ENCODE measurements at regions not wholly inside any gene's neighbourhood (a gene's known extent, or its start where the extent isn't known, plus 50 kb on each side); places are given as distances from the start of the nearest gene placed in this dataset.

GRCh38 chrX:5341902-5342301 lies 886.8 kb downstream of the NLGN4X start:
- BruUV-seq (replicated peaks), result no TSS peak

More at GRCh38 chrX:5341902-5342301, 886.8 kb downstream of the NLGN4X start:
- no peak for FAIRE-seq
- Histone ChIP-seq H3K79me2 (ENCODE audit: control insufficient read depth, insufficient read depth, low read length) (no peaks in the 10 kb centered on the region), H3K4me1 (ENCODE audit: control insufficient read depth, extremely low read depth, insufficient read depth, low read length) (no peaks in the 10 kb centered on the region), H3K9me3 (replicated peaks; ENCODE audit: control insufficient read depth, insufficient read depth, low read length) (no peaks in the 10 kb centered on the region), H3K36me3 (ENCODE audit: control insufficient read depth in 2 of 2, extremely low read depth in 1 of 2, insufficient read depth in 2 of 2, low read length in 2 of 2) (no peaks in the 10 kb centered on the region), H3K4me2 (ENCODE audit: insufficient read depth, low read length) (no peak overlapping the region), H3K9ac (replicated peaks; ENCODE audit: extremely low read depth, insufficient read depth, low read length) (no peak overlapping the region), H3K27me3 (ENCODE audit: control insufficient read depth in 2 of 2, insufficient read depth in 2 of 2, low read length in 2 of 2) (no peaks in the 10 kb centered on the region), H2AFZ (ENCODE audit: low read depth, low read length) (no peak overlapping the region), H3K9me1 (replicated peaks; ENCODE audit: control insufficient read depth, extremely low read depth, insufficient read depth, low read length) (no peaks in the 10 kb centered on the region), H4K20me1 (replicated peaks; ENCODE audit: control insufficient read depth, extremely low read depth, insufficient read depth, low read length) (no peaks in the 10 kb centered on the region), H3K4me3 (replicated peaks in 1 of 3; ENCODE audit: insufficient read depth in 1 of 3, low read depth in 1 of 3, low read length in 3 of 3) (no peak overlapping the region), H3K27ac (ENCODE audit: insufficient read depth, low read depth, low read length) (no peak overlapping the region)
- ChIA-PET CTCF (no interaction called here), POLR2A (no interaction called here)
- TF ChIP-seq FOS (IDR thresholded peaks at IDR 0.05; ENCODE audit: borderline replicate concordance, insufficient read depth, low read length) (no peak), CTCF (IDR thresholded peaks at IDR 0.05; ENCODE audit: extremely low read depth in 1 of 2, insufficient read depth in 1 of 2, low read depth in 1 of 2, low read length in 2 of 2) (no peak), MYC (IDR thresholded peaks at IDR 0.05; ENCODE audit: low read depth, low read length) (no peak), MAX (IDR thresholded peaks at IDR 0.05; ENCODE audit: insufficient read depth, insufficient read length) (no peak), EZH2 (IDR thresholded peaks at IDR 0.05; ENCODE audit: borderline replicate concordance, low read depth, low read length, severe bottlenecking) (no peak), POLR2A (IDR thresholded peaks at IDR 0.05; ENCODE audit: low read depth, low read length) (no peak)
- intact Hi-C loops (cut with micrococcal nuclease) (no loop called here), dilution Hi-C loops (cut with MboI; ENCODE audit: extremely low pct_ligation_motif_present, low sequenced_read_pairs) (no loop called here)
- no peak for DNase-seq (ENCODE audit: low read depth, low spot score)
